ENCODE measurements at regions not wholly inside any gene's neighbourhood (a gene's known extent, or its start where the extent isn't known, plus 50 kb on each side); places are given as distances from the start of the nearest gene placed in this dataset.
A peak's percentile ranks its signal among the peaks of the same experiment; 100 is the strongest.
"Not testable (repeated sequence)": the region's sequence is repeated elsewhere in the genome, so short reads cannot be mapped to it uniquely, and the experiment has no call there.

GRCh38 chr18:60319129-60319528 lies 53.4 kb downstream of the MC4R start:
- DNase-seq (ENCODE audit: low spot score): no peak

- DNase-seq (ENCODE audit: low spot score): no peak
Observed at GRCh38 chr18:60311676-60312360, 60.8 kb downstream of the MC4R start.

GRCh38 chr18:60295674-60296073 lies 76.9 kb downstream of the MC4R start:
- DNase-seq (ENCODE audit: low spot score): no peak

- no peak for DNase-seq (ENCODE audit: low spot score)
Observed at GRCh38 chr18:60292186-60292585, 80.4 kb downstream of the MC4R start.

GRCh38 chr18:60279391-60279790 lies 93.2 kb downstream of the MC4R start:
- no peak for DNase-seq (ENCODE audit: low spot score)

- peak; percentile 1 for DNase-seq (ENCODE audit: low spot score)
Observed at GRCh38 chr18:60277855-60278480, 94.6 kb downstream of the MC4R start.

GRCh38 chr18:60267391-60268058 lies 105.0 kb downstream of the MC4R start:
- no peak for DNase-seq (ENCODE audit: low spot score)

- no peak for DNase-seq (ENCODE audit: low spot score)
Observed at GRCh38 chr18:60266558-60266957, 106.0 kb downstream of the MC4R start.

GRCh38 chr18:60259052-60259681 lies 113.4 kb downstream of the MC4R start:
- peak; percentile 2 for DNase-seq (ENCODE audit: low spot score)

- DNase-seq (ENCODE audit: low spot score): no peak
Observed at GRCh38 chr18:60249388-60249787, 123.2 kb downstream of the MC4R start.

- no peak for DNase-seq (ENCODE audit: low spot score)
Observed at GRCh38 chr18:60248336-60249330, 123.9 kb downstream of the MC4R start.

- DNase-seq (ENCODE audit: low spot score): no peak
Observed at GRCh38 chr18:60247103-60247502, 125.5 kb downstream of the MC4R start.

GRCh38 chr18:60246606-60247005 lies 126.0 kb downstream of the MC4R start:
- no peak for DNase-seq (ENCODE audit: low spot score)

GRCh38 chr18:60245096-60245495 lies 127.5 kb downstream of the MC4R start:
- no peak for DNase-seq (ENCODE audit: low spot score)

- not testable (repeated sequence) for DNase-seq (ENCODE audit: low spot score)
Observed at GRCh38 chr18:60239024-60239710, 133.4 kb downstream of the MC4R start.

- no peak for DNase-seq (ENCODE audit: low spot score)
Observed at GRCh38 chr18:60235164-60235563, 137.4 kb downstream of the MC4R start.

GRCh38 chr18:60232541-60232940 lies 140.0 kb downstream of the MC4R start:
- DNase-seq (ENCODE audit: low spot score): peak; percentile 58

- DNase-seq (ENCODE audit: low spot score): no peak
Observed at GRCh38 chr18:60228609-60229595, 143.7 kb downstream of the MC4R start.

GRCh38 chr18:60215432-60215831 lies 157.1 kb downstream of the MC4R start:
- DNase-seq (ENCODE audit: low spot score): no peak

- DNase-seq (ENCODE audit: low spot score): no peak
Observed at GRCh38 chr18:60209042-60209441, 163.5 kb downstream of the MC4R start.

All from RKO (cell line).